ENCODE measurements at regions not wholly inside any gene's neighbourhood (a gene's known extent, or its start where the extent isn't known, plus 50 kb on each side); places are given as distances from the start of the nearest gene placed in this dataset.
A peak's percentile ranks its signal among the peaks of the same experiment; 100 is the strongest.
"Not testable (repeated sequence)": the region's sequence is repeated elsewhere in the genome, so short reads cannot be mapped to it uniquely, and the experiment has no call there.

DNA sequence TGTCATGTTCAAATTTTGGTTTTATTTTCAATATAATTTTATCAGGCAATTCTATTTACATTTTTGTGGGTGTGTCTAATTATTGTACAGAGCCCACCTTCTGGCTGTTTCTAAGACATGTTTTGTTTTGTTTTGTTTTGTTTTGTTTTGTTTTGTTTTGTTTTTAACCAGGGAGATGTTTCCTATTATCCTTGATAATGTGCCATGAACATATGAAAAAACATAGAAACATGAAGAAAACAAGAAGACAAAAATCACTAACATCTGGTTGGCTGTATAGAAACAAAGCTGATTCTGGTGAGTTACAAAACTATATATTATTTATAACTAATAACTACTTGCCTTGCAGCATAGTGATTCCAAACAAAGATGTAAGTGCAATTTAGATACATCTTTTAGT, 128.1 kb upstream of the TRPC4 start:
- DNase-seq (ENCODE audit: low spot score): no peak

DNA sequence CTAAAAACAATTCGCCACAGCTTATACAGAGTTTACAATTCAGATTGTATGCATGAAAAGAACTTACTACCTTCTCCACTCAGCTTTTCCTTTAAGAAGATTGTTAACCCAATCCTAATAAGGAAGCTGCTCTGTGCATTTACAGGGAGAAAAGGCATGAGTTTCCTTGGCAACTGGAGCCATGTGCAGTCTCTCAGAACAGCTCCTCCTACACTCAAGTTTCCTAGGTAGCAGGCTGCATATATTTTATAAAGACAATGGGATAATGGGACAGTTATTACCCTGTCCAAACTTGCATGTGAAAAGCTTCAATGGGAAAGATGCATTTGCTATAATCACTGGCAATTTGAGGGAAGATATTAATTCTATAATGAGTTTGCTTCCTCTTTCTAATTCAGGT, 125.5 kb upstream of the TRPC4 start:
- peak; percentile 12 for DNase-seq (ENCODE audit: low spot score)

DNA sequence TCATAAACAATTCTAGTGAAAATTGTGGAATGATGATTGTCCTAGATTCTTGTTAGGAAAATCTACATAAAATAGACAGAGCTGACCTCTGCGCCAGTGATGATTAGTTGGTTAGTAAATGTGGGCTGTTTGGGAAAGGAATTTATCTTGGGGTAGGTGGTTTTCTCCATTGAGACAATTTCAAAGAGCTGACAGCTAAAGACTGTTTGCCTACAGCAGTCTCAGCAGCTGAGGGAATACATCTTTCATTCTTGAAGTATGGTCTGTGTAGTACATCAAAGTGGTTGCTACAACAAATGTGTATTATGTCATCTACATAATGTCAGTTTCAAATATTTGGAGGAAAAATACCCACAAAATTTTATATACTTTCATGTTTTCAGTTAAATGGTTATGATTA, 117.2 kb upstream of the TRPC4 start:
- no peak for DNase-seq (ENCODE audit: low spot score)

DNA sequence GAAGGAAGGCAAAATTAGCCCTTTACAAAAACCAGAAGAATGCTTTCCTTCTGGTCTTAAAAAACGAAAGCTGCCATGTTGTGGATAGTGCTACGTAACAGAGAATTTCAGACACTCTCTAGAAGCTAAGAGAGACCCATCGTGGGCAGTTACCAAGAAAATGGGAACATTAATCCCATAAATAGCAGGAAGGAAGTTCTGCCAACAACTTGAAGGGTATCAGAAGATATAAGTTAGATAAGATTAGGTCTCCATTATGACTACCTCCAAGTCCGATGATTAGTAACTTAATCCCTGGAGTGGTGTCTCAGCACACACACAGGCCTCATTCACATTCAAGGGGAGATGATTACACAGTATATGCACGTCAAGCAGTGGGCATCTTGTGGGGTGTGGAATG, 115.7 kb upstream of the TRPC4 start:
- no peak for DNase-seq (ENCODE audit: low spot score)

DNA sequence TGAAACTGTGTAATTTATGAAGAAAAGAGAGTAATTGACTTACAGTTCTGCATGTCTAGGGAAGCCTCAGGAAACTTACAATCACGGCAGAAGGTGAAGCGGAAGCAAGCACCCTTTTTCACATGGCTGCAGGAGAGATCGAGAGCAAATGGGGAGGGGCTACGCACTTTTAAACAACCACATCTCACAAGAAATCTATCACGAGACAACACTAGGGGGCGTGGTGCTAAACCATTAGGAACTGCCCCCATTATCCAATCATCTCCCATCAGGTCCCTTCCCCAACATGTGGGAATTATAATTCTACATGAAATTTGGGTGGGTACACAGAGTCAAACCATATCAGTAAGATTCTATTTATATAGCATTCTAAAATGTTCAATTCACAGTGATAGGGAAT, 114.8 kb upstream of the TRPC4 start:
- DNase-seq (ENCODE audit: low spot score): no peak

DNA sequence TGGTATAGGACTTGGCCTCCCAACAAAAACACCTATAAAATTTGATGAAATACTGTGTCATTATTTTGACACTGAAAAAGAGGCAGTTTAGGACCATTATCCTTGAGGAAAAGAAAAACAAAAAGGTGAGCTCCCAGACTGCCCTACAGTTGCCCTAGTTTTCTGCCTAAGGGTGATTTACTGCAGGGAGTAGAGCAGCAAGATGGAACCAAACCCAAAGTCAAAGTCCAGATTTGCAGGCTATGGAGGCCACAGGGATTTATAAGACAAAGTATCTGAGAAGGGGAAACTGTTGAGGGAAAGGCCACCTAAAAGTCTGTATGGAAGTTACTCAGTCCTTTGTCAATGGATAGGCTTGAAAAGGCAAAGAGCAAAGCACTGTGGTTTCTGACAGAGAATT, 112.4 kb upstream of the TRPC4 start:
- no peak for DNase-seq (ENCODE audit: low spot score)

DNA sequence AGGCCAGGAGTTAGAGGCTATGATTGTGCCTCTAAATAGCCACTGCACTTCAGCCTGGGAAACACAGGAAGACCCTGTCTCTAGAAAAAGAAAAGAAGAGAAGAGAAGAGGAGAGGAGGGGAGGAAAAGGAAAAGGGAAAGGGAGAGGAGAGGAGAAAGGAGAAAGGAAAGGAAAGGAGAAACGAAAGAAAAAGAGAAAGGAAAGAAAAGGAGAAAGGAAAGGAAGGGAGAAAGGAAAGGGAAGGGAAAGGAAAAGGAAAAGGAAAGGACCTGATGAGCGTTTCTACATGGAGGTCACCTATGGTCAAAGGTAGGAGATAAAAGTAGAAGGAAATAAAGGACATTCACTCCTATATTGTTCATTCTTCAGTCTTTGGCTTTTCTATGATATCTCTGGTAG, 109.1 kb upstream of the TRPC4 start:
- no peak for DNase-seq (ENCODE audit: low spot score)

DNA sequence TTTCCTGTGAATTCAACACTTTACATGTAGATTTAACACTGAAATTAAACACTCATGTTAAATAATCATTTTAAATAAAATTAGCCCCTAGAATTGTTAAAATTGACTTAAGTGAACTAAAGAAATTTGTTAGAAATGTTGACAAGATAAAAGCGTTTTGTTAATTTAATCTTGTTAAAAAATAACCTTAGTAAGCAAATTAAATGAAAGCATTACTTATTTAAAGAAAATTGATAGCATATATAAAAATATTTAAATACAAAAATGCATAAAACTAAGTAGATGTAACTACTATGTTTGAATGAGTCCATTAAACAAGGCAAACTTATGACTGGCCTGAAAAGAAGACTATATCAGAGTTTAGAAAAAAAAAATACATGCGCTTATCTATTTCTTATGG, 99.0 kb upstream of the TRPC4 start:
- no peak for DNase-seq (ENCODE audit: low spot score)

DNA sequence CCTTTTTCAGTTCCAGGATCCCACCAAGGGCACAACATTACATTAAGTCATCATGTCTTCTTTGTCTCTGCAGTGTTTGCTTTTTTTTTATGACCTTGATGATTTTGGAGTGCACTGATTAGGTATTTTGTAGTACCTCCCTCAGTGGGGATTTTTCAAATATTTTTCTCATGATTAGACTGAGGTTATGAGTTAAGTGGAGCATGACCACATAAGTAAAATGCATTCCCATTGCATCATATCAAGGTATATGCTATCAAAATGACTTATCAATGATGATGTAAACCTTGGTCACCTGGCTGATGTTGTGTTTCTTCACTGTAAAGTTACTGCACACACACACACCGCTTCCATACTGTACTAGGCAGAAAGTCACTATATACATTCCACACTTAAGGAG, 96.7 kb upstream of the TRPC4 start:
- DNase-seq (ENCODE audit: low spot score): no peak

DNA sequence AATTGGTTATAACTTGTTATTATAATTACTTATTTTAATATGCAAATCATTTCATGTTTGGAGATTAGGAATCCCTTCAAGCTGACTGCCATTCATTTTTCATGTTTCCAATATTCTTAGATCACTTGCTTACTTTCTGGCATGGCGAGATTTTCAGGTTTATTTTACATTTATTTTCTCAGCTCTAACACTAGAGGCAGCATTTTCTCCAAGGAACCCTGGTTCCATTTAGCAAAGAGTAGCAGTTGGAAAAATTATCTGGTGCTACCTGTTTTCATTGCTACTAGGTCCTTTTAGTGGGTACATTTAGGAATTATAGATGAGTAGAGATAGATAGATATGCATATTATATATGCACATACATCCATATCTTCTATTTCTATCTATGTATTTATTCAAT, 90.9 kb upstream of the TRPC4 start:
- DNase-seq (ENCODE audit: low spot score): peak; percentile 26

DNA sequence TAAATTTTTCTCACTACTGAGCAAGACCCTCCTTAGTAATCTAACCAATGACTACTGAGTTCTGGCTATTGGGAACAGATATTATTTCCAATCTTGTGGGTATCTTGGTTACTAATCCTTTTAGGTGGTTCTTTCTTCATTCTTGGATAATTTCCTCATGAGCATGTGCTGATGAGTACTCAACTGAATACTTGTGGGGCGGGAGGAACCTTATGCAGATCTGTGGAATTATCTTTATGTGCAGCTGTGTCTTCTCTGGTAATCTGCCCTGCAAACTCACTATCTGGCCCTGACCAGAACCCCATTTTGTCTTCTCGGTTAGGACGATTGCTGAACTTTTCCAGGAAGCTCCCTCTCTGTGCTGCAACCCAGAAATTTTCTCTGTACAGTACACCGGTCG, 89.7 kb upstream of the TRPC4 start:
- DNase-seq (ENCODE audit: low spot score): no peak

DNA sequence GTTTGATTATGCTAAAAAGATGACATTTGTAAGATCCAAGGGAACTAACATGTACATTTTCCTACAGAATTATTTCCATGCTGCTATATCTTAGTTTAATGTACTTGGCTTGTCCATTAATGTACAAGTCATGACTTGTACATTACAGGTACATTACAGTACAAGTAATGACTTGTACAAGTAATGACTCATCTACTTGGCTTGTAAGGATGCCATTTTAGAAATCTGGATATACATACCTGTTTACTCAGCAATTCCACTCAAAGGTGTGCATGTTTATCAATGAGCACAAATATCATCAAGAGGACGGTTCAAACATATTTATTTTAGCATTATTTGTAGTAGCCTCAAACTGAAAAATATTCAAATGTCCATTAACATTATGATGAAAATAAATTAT, 87.0 kb upstream of the TRPC4 start:
- DNase-seq (ENCODE audit: low spot score): no peak

DNA sequence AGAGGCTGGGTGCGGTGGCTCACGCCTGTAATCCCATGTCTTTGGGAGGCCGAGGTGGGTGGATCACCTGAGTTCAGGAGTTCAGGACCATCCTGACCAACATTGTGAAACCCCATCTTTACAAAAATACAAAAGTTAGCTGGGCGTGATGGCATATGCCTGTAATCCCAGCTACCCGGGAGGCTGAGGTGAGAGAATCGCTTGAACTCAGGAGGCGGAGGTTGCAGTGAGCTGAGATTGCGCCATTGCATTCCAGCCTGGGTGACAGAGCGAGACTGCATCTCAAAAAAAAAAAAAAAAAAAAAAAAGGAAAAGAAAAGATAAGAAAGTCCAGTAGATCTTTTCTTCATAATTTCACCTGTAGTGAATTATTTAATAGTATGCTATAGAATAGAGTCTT, 85.0 kb upstream of the TRPC4 start:
- DNase-seq (ENCODE audit: low spot score): not testable (repeated sequence)

DNA sequence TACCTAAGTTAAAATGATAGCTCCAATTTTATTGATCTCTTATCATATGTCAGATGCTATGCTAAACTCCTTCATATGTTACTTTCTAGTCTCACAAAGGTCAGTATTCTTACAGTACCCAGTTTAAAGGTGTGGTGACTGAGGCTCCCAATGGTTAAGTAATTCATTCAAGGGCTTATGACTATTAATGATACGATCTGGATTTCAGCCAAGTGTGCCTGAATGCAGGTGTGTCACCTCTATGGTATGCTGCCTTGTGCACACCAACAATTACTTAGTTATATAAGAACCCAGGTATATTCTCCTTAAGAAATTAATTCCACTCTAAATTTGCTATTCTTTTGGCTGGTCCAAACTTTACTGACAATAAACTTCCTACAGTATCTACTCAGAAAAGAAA, 84.6 kb upstream of the TRPC4 start:
- no peak for DNase-seq (ENCODE audit: low spot score)

DNA sequence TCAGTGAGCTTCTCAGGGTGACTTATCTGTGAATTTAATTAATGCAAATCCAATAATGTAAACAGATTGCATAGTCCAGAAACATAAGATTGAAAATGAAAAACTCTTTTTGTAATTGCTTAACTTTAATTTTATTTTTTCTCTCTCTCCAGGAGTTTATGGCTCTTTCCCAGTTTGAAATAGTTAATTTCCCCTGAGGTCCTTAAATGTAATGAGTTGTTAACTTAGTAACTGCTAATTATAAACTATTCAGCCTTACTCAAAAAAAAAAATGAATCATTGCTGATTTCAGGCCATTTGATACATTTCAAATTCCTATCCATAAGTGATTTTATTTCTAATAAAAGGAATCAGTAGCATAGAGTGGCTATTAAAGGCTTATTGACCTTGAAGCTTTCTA, 84.1 kb upstream of the TRPC4 start:
- no peak for DNase-seq (ENCODE audit: low spot score)

DNA sequence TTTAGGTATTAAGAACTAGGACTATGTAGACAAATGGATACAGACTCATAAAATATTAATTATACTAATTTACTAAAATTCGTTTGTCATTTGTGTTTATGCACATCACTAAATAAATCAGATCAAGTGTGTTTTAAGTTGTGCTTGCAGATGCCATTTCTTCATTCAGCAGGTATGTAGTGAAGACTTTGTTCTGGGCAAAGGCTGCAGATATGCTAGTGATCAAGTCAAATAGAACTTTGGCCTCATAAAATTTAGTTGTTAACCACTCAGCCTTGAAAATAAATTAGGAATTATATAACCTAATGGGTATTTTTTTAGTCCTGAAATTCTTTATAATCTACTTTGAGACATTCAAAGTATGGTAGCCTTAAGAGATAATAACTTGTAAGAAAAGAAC, 80.4 kb upstream of the TRPC4 start:
- DNase-seq (ENCODE audit: low spot score): no peak

DNA sequence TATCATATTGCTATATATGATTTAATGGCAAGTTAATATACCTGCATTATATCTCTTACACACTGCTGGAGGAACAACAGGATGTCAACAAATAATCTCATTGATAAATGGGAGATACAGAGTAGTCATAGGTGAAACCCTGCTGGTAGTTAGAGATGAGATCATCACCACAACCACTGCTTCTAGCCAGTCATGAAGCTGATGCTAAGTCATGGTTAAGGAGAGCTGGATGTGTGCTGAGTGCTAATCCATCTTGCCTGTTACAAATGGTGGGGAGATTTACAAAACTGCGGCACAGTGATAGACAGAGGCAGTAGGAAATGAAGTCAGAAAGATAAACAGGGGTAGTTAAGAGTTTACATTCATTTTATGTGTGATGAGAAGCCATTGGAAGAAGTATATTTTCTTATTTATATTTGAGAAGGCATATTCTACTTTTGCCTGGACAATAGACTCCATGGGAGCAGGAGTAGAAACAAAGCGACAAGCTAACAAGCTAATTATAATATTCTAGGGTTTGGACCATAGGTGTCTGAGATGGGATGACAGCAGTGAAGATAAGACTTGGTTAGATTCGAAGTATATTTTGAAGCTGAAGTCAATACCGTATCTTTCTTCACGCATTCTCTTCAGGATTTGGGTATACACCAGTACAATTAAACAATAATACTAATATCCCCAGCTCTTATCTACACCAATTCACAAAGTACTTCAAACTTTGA, 78.0 kb upstream of the TRPC4 start:
- DNase-seq (ENCODE audit: low spot score): no peak

DNA sequence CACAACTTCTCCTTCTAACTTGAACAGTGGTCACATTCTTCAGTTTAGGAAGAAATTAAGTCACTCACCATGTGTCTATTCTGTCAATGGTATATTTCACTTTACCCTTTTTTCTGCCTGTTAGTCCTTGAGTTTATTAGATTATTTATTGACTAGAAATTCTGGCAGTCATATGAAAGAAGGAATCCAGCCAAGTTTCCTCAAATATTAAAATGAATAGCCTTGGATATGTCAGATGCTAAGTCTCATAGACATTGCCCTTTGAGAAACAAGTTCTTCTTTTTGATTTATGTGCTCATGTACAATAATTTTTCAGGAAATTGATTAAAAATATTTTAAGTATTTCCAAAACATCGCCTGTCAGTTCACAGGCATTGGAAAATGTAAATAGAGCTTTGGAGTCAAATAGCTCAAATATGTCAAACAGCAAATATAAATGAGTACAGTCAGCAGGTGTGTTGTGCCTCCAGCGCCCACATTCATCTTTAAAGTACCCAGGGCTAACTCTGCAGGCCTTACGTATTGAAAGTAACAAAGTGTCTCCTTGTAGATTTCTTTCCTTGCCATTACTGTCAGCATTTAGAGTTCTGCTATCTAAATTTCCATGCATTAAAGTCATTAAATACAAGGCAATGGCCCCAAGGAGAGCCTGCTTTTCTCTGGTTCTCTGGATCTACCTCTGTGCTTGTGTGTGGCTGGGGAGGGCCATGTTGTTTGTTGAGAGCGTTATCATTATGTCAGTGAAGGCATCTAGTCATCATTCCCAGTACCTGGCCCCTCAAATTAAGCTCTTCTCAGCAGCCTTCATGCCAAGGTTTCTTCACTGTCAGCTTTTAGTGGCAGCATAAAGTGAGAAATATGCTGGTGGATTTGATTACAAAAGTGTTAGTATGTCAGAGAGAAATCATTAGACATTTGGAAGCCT, 76.3 kb upstream of the TRPC4 start:
- DNase-seq (ENCODE audit: low spot score): no peak

DNA sequence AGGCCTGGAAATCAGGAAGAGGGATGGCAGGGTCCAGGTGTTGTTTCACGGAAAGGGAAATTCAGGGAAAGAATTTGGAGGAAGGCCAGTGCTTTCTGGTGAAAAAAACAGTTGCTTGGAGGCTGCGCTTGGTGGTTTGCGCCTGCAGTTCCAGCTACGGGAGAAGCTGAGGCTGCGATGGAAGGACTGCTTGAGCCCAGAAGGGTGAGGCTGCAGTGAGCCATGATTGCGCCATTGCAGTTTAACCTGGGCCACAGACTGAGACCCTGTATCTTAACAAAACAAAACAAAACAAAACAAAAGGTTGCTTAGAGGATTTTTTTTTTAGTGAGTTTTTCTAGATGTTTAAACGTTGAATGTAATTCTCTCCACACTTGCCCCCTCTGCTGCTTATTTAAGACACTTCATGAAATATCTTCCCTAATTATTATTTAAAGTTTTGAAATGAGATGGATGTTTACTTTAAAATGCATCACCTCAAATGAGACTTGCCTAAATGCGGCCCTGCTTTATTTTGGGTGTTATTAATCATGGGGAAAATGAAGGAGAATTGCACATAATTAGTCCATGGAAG, 75.4 kb upstream of the TRPC4 start:
- DNase-seq (ENCODE audit: low spot score): no peak

DNA sequence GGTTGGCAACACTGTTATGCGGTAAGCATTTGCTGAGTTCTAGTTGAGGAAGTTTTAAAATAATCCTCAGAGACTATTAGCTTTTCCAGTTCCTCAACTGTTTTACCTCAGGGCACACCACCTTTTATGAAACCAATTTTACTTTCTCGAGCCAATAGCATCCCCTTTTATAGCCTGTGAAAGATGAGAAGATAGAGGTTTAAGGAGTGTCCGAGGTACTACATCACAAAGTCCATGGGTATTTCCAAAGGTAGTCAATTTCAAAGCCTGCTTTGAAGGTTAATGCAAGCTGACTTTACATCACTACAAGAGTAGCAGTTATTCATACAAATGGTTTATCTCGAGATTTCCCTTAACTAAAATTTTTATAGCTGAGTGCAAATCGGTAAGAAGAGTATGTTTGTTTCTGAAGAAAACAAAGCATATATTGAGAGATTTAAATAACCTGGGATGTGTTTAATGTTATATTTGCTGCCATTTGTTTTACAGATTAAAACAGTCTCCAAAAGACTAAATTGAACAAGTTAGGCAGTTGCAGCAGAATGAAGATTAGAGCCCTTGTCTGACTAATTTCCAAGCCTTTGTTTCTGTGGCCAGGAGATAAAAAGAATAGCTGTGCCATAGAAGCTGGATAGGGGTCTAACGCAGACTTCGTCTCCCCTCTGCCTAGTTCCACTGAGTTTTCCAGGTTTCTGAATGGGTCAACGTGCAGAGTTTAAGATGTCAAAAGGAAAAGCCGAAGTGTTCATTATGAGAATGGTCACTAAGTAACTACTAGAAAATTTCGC, 74.7 kb upstream of the TRPC4 start:
- DNase-seq (ENCODE audit: low spot score): no peak

DNA sequence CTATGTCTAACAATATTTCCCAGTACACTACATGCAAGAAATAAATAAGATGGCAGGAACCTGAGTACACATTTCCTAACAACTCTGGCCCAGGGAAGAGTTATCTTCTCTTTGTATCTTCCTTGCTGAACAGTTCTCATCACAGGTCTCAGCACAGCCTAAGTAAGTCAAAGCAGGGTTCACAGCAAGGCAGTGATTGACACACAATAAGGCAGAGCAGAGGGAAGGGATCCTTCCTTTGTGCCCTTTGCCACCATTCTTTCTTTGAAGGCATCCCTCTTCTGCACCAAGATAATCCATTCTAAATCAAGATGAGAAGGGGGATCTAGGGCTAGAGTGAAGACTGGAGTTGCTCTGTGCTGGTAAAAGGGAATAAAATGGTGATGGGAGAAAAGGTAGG, 73.4 kb upstream of the TRPC4 start:
- no peak for DNase-seq (ENCODE audit: low spot score)
